ENCODE measurements at regions not wholly inside any gene's neighbourhood (a gene's known extent, or its start where the extent isn't known, plus 50 kb on each side); places are given as distances from the start of the nearest gene placed in this dataset.

DNA sequence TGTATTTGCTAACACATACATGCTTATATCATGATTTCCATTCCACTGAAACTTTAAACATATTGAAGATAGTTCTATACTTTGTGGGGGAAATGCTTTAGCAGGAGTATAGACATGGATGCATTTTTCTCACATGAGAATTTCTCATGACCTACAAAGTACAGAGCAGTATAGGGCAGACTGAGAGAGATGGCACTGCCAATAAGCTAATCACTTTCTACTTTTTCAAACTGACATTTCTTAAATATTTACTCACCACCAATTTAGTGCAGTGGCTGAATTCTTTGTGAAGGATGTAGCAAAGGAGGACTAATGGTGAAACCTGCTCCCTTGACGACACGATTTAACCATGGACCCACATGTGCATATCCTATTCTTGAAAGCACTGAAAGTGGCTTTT lies 923.5 kb downstream of the ADGRL2 start:
- H3K4ac ChIP-seq (ENCODE audit: low read depth, low read length), result no peak overlapping the region
- H3K9ac ChIP-seq (ENCODE audit: low read depth, low read length), result no peak overlapping the region
- intact Hi-C loops (cut with micrococcal nuclease), result no loop called here
- no peak overlapping the region for H3K4me2 ChIP-seq (ENCODE audit: low read depth, low read length)
- no peak for TF ChIP-seq CEBPB (IDR thresholded peaks at IDR 0.05; ENCODE audit: low read depth, low read length)
- TF ChIP-seq POLR2A (IDR thresholded peaks at IDR 0.05; ENCODE audit: low read depth, low read length), result no peak
- TF ChIP-seq SMC3 (IDR thresholded peaks at IDR 0.05; ENCODE audit: low read depth, low read length), result no peak
- no peak for TF ChIP-seq RAD21 (IDR thresholded peaks at IDR 0.05; ENCODE audit: low read length)
- no peak for TF ChIP-seq CHD1 (IDR thresholded peaks at IDR 0.05; ENCODE audit: low read depth, low read length)
- no peak for TF ChIP-seq RFX5 (IDR thresholded peaks at IDR 0.05; ENCODE audit: low read depth, low read length)
- TF ChIP-seq, protein P1, sequence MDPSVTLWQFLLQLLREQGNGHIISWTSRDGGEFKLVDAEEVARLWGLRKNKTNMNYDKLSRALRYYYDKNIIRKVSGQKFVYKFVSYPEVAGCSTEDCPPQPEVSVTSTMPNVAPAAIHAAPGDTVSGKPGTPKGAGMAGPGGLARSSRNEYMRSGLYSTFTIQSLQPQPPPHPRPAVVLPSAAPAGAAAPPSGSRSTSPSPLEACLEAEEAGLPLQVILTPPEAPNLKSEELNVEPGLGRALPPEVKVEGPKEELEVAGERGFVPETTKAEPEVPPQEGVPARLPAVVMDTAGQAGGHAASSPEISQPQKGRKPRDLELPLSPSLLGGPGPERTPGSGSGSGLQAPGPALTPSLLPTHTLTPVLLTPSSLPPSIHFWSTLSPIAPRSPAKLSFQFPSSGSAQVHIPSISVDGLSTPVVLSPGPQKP (IDR thresholded peaks at IDR 0.05; ENCODE audit: borderline replicate concordance, low read depth, low read length), result no peak
- TF ChIP-seq MAFK (IDR thresholded peaks at IDR 0.05; ENCODE audit: low read depth, low read length), result no peak
- TF ChIP-seq MXI1 (IDR thresholded peaks at IDR 0.05; ENCODE audit: borderline replicate concordance, low read depth, low read length), result no peak
- TF ChIP-seq, protein P2, sequence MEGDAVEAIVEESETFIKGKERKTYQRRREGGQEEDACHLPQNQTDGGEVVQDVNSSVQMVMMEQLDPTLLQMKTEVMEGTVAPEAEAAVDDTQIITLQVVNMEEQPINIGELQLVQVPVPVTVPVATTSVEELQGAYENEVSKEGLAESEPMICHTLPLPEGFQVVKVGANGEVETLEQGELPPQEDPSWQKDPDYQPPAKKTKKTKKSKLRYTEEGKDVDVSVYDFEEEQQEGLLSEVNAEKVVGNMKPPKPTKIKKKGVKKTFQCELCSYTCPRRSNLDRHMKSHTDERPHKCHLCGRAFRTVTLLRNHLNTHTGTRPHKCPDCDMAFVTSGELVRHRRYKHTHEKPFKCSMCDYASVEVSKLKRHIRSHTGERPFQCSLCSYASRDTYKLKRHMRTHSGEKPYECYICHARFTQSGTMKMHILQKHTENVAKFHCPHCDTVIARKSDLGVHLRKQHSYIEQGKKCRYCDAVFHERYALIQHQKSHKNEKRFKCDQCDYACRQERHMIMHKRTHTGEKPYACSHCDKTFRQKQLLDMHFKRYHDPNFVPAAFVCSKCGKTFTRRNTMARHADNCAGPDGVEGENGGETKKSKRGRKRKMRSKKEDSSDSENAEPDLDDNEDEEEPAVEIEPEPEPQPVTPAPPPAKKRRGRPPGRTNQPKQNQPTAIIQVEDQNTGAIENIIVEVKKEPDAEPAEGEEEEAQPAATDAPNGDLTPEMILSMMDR (conservative IDR thresholded peaks at IDR 0.05; ENCODE audit: low read depth, low read length), result no peak
- no peak for TF ChIP-seq FOS (IDR thresholded peaks at IDR 0.05; ENCODE audit: low read depth, low read length)
- TF ChIP-seq BHLHE40 (IDR thresholded peaks at IDR 0.05; ENCODE audit: low read depth, low read length), result no peak
- TF ChIP-seq MAZ (IDR thresholded peaks at IDR 0.05; ENCODE audit: borderline replicate concordance, low read depth, low read length), result no peak
- TF ChIP-seq, protein P3, sequence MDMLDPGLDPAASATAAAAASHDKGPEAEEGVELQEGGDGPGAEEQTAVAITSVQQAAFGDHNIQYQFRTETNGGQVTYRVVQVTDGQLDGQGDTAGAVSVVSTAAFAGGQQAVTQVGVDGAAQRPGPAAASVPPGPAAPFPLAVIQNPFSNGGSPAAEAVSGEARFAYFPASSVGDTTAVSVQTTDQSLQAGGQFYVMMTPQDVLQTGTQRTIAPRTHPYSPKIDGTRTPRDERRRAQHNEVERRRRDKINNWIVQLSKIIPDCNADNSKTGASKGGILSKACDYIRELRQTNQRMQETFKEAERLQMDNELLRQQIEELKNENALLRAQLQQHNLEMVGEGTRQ (IDR thresholded peaks at IDR 0.05; ENCODE audit: low read depth, low read length), result no peak
- TF ChIP-seq NFE2L2 (IDR thresholded peaks at IDR 0.05; ENCODE audit: low read depth, low read length), result no peak
- TF ChIP-seq RCOR1 (IDR thresholded peaks at IDR 0.05; ENCODE audit: insufficient replicate concordance, low read length), result no peak
- dilution Hi-C loops (cut with HindIII; ENCODE audit: low sequenced_read_pairs, unreplicated experiment), result no loop called here
- in situ Hi-C loops (cut with MboI; ENCODE audit: low sequenced_read_pairs), result no loop called here
- no peaks in the 10 kb centered on the region for H3K9me1 ChIP-seq (ENCODE audit: insufficient read depth, low read length)
- H2BK20ac ChIP-seq (ENCODE audit: low read depth, low read length), result no peak overlapping the region
- no peak overlapping the region for H3K18ac ChIP-seq (ENCODE audit: low read depth, low read length)
- H4K5ac ChIP-seq (ENCODE audit: low read depth, low read length), result no peak overlapping the region
- H4K20me1 ChIP-seq (ENCODE audit: insufficient read depth, low read length), result no peaks in the 10 kb centered on the region
- H2BK120ac ChIP-seq (ENCODE audit: low read depth, low read length), result no peak overlapping the region
- H3K4me1 ChIP-seq (ENCODE audit: control insufficient read depth, insufficient read depth, low read length), result no peaks in the 10 kb centered on the region
- DNase-seq, result no peak
- peaks cover 3% of the 10 kb centered on the region; the same call in 1 of the 2 replicates for H3K9me3 ChIP-seq (ENCODE audit: control insufficient read depth, insufficient read depth, low read length)
- H4K8ac ChIP-seq (ENCODE audit: low read depth in 2 of 2, low read length in 2 of 2), result no peak overlapping the region
- no TSS peak for BruUV-seq (replicated peaks)
- H3K4me3 ChIP-seq (ENCODE audit: insufficient read depth, low read depth, low read length), result no peak overlapping the region
- H4K91ac ChIP-seq (ENCODE audit: insufficient read depth, low read depth, low read length), result no peak overlapping the region
- H3K36me3 ChIP-seq (ENCODE audit: control insufficient read depth, insufficient read depth, low read length), result no peaks in the 10 kb centered on the region
- H3K79me1 ChIP-seq (ENCODE audit: low read depth in 1 of 2, low read length in 2 of 2), result no peaks in the 10 kb centered on the region
- H2AK9ac ChIP-seq (replicated peaks; ENCODE audit: low read depth, low read length, poor library complexity), result no peak overlapping the region
- H3K14ac ChIP-seq (replicated peaks; ENCODE audit: low read depth, low read length), result no peak overlapping the region
- H3K56ac ChIP-seq (ENCODE audit: extremely low read depth, insufficient read depth, low read length), result no peak overlapping the region
- no peak overlapping the region for H3K23ac ChIP-seq (ENCODE audit: low read depth, low read length)
- no peak overlapping the region for H2BK5ac ChIP-seq (ENCODE audit: low read depth, low read length, poor library complexity, severe bottlenecking)
- H3K27ac ChIP-seq (ENCODE audit: insufficient read depth, low read length), result no peak overlapping the region
- no CpG with 5 or more reads among the region's 2 CpGs for WGBS, 2 experiments (ENCODE audit: extremely low coverage in 2 of 2, insufficient read length in 1 of 2)
- ChIA-PET CTCF (no interaction called here), POLR2A (ENCODE audit: unreplicated experiment) (no interaction called here)
- H2BK15ac ChIP-seq (ENCODE audit: low read depth, low read length), result no peak overlapping the region
- no peak overlapping the region for H2AK5ac ChIP-seq (ENCODE audit: low read depth, low read length)
- ATAC-seq (ENCODE audit: low read depth), result no peak
- no peak overlapping the region for H2AFZ ChIP-seq (replicated peaks; ENCODE audit: low read length, poor library complexity)
- no peaks in the 10 kb centered on the region for H3K27me3 ChIP-seq (ENCODE audit: control insufficient read depth, insufficient read depth, low read length)
